HEK293 (cell line): ENCODE measurements at regions not wholly inside any gene's neighbourhood (a gene's known extent, or its start where the extent isn't known, plus 50 kb on each side); places are given as distances from the start of the nearest gene placed in this dataset.
"Not testable (repeated sequence)": the region's sequence is repeated elsewhere in the genome, so short reads cannot be mapped to it uniquely, and the experiment has no call there.

Experiments
- CTCF ChIA-PET: fragments of 350-600 bp; formaldehyde crosslinking; extraction: SDS; loops from one replicate; lab custom pipeline; 2021; ENCODE audit warnings: antibody characterized with exemption; lab: Yijun Ruan, JAX
- POLR2A ChIA-PET: fragments of 300-600 bp; formaldehyde crosslinking; extraction: SDS; loops from one replicate; lab custom pipeline; 2020; ENCODE audit warnings: antibody characterized with exemption, inconsistent platforms; lab: Yijun Ruan, JAX
- H3K27ac ChIP-seq: fragments of 200-500 bp; sonication (Bioruptor generic); 2 replicates; pipeline ENCODE4 v1.5.1; 2014; ENCODE audit warnings: low read depth, low read length, control low read depth, inconsistent platforms; ENCODE audit errors: extremely low read depth
- H3K36me3 ChIP-seq, 2 experiments: fragments of 200-500 bp in 1 of 2; sonication (Bioruptor generic) in 1 of 2; 1 replicate in 1 of 2; 2 replicates in 1 of 2; pipeline ENCODE4 v1.5.1; 2014 to 2017; ENCODE audit warnings: inconsistent platforms in 2 of 2, low read length in 2 of 2; ENCODE audit not compliant: control insufficient read depth in 2 of 2, insufficient read depth in 1 of 2
- H3K4me1 ChIP-seq: fragments of 200-500 bp; sonication (Bioruptor generic); 2 replicates; pipeline ENCODE4 v1.5.1; 2014; ENCODE audit warnings: mild to moderate bottlenecking, low read length, inconsistent platforms; ENCODE audit not compliant: control insufficient read depth, insufficient read depth
- H3K4me3 ChIP-seq: 2 replicates; pipeline ENCODE4 v1.5.1; 2011; ENCODE audit warnings: low read depth, mild to moderate bottlenecking, control low read depth, low read length, moderate library complexity
- H3K9me3 ChIP-seq: fragments of 200-500 bp; sonication (Bioruptor generic); 2 replicates; pipeline ENCODE4 v1.5.1; 2014; ENCODE audit warnings: low read depth, low read length, inconsistent platforms; ENCODE audit not compliant: control insufficient read depth, insufficient read depth
- GLIS2 ChIP-seq: fragments of 450-650 bp; formaldehyde crosslinking; IDR thresholded peaks from 2 replicates; pipeline ENCODE4 v1.5.1; 2016; ENCODE audit warnings: missing biosample characterization, missing genetic modification characterization
- HOXD13 ChIP-seq: sonication (generic); formaldehyde crosslinking; IDR thresholded peaks from 2 replicates; pipeline ENCODE4 v1.8.0; 2022; ENCODE audit warnings: missing genetic modification reagents, borderline replicate concordance
- PRDM10 ChIP-seq: fragments of 450-650 bp; formaldehyde crosslinking; IDR thresholded peaks from 2 replicates; pipeline ENCODE4 v1.5.1; 2016; ENCODE audit warnings: missing biosample characterization, missing genetic modification characterization
- SP2 ChIP-seq: fragments of 450-650 bp; formaldehyde crosslinking; IDR thresholded peaks from 2 replicates; pipeline ENCODE4 v1.5.1; 2016; ENCODE audit warnings: missing biosample characterization, missing genetic modification characterization
- ZBTB48 ChIP-seq: fragments of 450-650 bp; formaldehyde crosslinking; IDR thresholded peaks from 2 replicates; pipeline ENCODE4 v1.5.1; 2016; ENCODE audit warnings: missing biosample characterization, missing genetic modification characterization
- ZBTB49 ChIP-seq: fragments of 450-650 bp; formaldehyde crosslinking; IDR thresholded peaks from 2 replicates; pipeline ENCODE4 v1.5.1; 2016; ENCODE audit warnings: missing biosample characterization, missing genetic modification characterization, low read depth
- ZNF10 ChIP-seq: fragments of 450-650 bp; formaldehyde crosslinking; IDR thresholded peaks from 2 replicates; pipeline ENCODE4 v1.5.1; 2017; ENCODE audit warnings: missing biosample characterization, missing genetic modification characterization
- ZNF292 ChIP-seq: fragments of 450-650 bp; formaldehyde crosslinking; IDR thresholded peaks from 2 replicates; pipeline ENCODE4 v1.5.1; 2016; ENCODE audit warnings: low read depth, missing biosample characterization, missing genetic modification characterization, borderline replicate concordance
- ZNF48 ChIP-seq: fragments of 450-650 bp; formaldehyde crosslinking; IDR thresholded peaks from 2 replicates; pipeline ENCODE4 v1.5.1; 2016; ENCODE audit warnings: missing biosample characterization, missing genetic modification characterization
- ZNF488 ChIP-seq: fragments of 450-650 bp; formaldehyde crosslinking; IDR thresholded peaks from 2 replicates; pipeline ENCODE4 v1.5.1; 2016; ENCODE audit warnings: missing biosample characterization, missing genetic modification characterization
- ZNF560 ChIP-seq: fragments of 450-650 bp; formaldehyde crosslinking; IDR thresholded peaks from 2 replicates; pipeline ENCODE4 v1.5.1; 2017; ENCODE audit warnings: missing biosample characterization, missing genetic modification characterization, borderline replicate concordance
- ZNF629 ChIP-seq: fragments of 450-650 bp; formaldehyde crosslinking; IDR thresholded peaks from 2 replicates; pipeline ENCODE4 v1.5.1; 2017; ENCODE audit warnings: missing biosample characterization, missing genetic modification characterization
- ZSCAN18 ChIP-seq: fragments of 450-650 bp; formaldehyde crosslinking; IDR thresholded peaks from 2 replicates; pipeline ENCODE4 v1.5.1; 2016; ENCODE audit warnings: missing biosample characterization, missing genetic modification characterization

GRCh38 chr1:29551123-29551936 is 315.0 kb downstream of the PTPRU start (continued):
- TF ChIP-seq HOXD13 (CRISPR knock-in tag) (no peak), SP2 (no peak), ZBTB48 (tag by site-specific recombination) (no peak)
- TF ChIP-seq, all 188 proteins: peak for 0

GRCh38 chr1:29550119-29550841 is 314.0 kb downstream of the PTPRU start:
- no peak for TF ChIP-seq ZNF560 (tag by site-specific recombination)
- no peak for TF ChIP-seq ZNF629 (tag by site-specific recombination)
- TF ChIP-seq ZNF48 (tag by site-specific recombination), result no peak
- TF ChIP-seq ZNF292 (tag by site-specific recombination), result no peak
- TF ChIP-seq GLIS2, result no peak
- TF ChIP-seq ZNF10 (tag by site-specific recombination), result no peak
- TF ChIP-seq ZNF488, result no peak
- no peak for TF ChIP-seq PRDM10
- TF ChIP-seq ZBTB49, result no peak
- no peak for TF ChIP-seq ZSCAN18
- H3K36me3 ChIP-seq, result no peaks in the 10 kb centered on the region
- POLR2A ChIA-PET, result no interaction called here
- no peak overlapping the region for H3K27ac ChIP-seq
- H3K9me3 ChIP-seq, result no peaks in the 10 kb centered on the region
- H3K4me1 ChIP-seq, result no peaks in the 10 kb centered on the region
- CTCF ChIA-PET, result no interaction called here
- no peak overlapping the region for H3K4me3 ChIP-seq

- not testable (repeated sequence) for H3K9me3 ChIP-seq
Measured at GRCh38 chr1:29549728-29550118, 313.4 kb downstream of the PTPRU start.

More at GRCh38 chr1:29549728-29550118, 313.4 kb downstream of the PTPRU start:
- H3K27ac ChIP-seq, H3K4me3 ChIP-seq, H3K4me1 ChIP-seq, H3K36me3 ChIP-seq, POLR2A ChIA-PET, CTCF ChIA-PET: not testable (repeated sequence)
